ENCODE measurements at regions not wholly inside any gene's neighbourhood (a gene's known extent, or its start where the extent isn't known, plus 50 kb on each side); places are given as distances from the start of the nearest gene placed in this dataset.

GRCh38 chr6:168828800-168829199, 387.8 kb downstream of the SMOC2 start:
- TF ChIP-seq SMC3 (IDR thresholded peaks at IDR 0.05; ENCODE audit: low read depth, low read length), result no peak
- TF ChIP-seq REST (IDR thresholded peaks at IDR 0.05; ENCODE audit: low read depth, low read length), result no peak
- TF ChIP-seq RAD21 (IDR thresholded peaks at IDR 0.05; ENCODE audit: low read length), result no peak
- no peak for TF ChIP-seq USF2 (IDR thresholded peaks at IDR 0.05; ENCODE audit: borderline replicate concordance, low read depth, low read length)
- TF ChIP-seq, protein P1, sequence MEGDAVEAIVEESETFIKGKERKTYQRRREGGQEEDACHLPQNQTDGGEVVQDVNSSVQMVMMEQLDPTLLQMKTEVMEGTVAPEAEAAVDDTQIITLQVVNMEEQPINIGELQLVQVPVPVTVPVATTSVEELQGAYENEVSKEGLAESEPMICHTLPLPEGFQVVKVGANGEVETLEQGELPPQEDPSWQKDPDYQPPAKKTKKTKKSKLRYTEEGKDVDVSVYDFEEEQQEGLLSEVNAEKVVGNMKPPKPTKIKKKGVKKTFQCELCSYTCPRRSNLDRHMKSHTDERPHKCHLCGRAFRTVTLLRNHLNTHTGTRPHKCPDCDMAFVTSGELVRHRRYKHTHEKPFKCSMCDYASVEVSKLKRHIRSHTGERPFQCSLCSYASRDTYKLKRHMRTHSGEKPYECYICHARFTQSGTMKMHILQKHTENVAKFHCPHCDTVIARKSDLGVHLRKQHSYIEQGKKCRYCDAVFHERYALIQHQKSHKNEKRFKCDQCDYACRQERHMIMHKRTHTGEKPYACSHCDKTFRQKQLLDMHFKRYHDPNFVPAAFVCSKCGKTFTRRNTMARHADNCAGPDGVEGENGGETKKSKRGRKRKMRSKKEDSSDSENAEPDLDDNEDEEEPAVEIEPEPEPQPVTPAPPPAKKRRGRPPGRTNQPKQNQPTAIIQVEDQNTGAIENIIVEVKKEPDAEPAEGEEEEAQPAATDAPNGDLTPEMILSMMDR (IDR thresholded peaks at IDR 0.05), result no peak
- no peak for TF ChIP-seq POLR2AphosphoS5 (IDR thresholded peaks at IDR 0.05; ENCODE audit: low read depth, low read length)
